H9 (cell line): ENCODE measurements at regions not wholly inside any gene's neighbourhood (a gene's known extent, or its start where the extent isn't known, plus 50 kb on each side); places are given as distances from the start of the nearest gene placed in this dataset.

Source experiments
- DNase-seq: peaks from one replicate; pipeline ENCODE4 v3.0.0-alpha.2; 2017
- H2AFZ ChIP-seq: one replicate; pipeline ENCODE4 v1.6.1; 2013; ENCODE audit warnings: mild to moderate bottlenecking, low read length, control low read depth, moderate library complexity
- H2AK5ac ChIP-seq: 2 replicates; pipeline ENCODE4 v1.6.1; 2013; ENCODE audit warnings: low read length, control low read depth, mixed read lengths; ENCODE audit not compliant: insufficient read length
- H2BK120ac ChIP-seq: one replicate; pipeline ENCODE4 v1.6.1; 2013; ENCODE audit warnings: low read depth, mild to moderate bottlenecking, low read length, control low read depth, inconsistent platforms; ENCODE audit not compliant: poor library complexity, severe bottlenecking
- H2BK12ac ChIP-seq: 2 replicates; pipeline ENCODE4 v1.6.1; 2013; ENCODE audit warnings: low read length, control low read depth, mixed read lengths, low read depth; ENCODE audit not compliant: insufficient read length
- H2BK15ac ChIP-seq: 2 replicates; pipeline ENCODE4 v1.6.1; 2013; ENCODE audit warnings: low read depth, low read length, control low read depth
- H2BK20ac ChIP-seq: one replicate; pipeline ENCODE4 v1.6.1; 2013; ENCODE audit warnings: low read depth, mild to moderate bottlenecking, low read length, control low read depth, inconsistent platforms; ENCODE audit not compliant: poor library complexity, severe bottlenecking
- H2BK5ac ChIP-seq: 2 replicates; pipeline ENCODE4 v1.6.1; 2013; ENCODE audit warnings: low read length, control low read depth, mixed read lengths; ENCODE audit not compliant: insufficient read length
- H3K14ac ChIP-seq: 2 replicates; pipeline ENCODE4 v1.6.1; 2013; ENCODE audit warnings: low read length, control low read depth; ENCODE audit not compliant: insufficient read depth
- H3K18ac ChIP-seq: 2 replicates; pipeline ENCODE4 v1.6.1; 2013; ENCODE audit warnings: low read depth, mild to moderate bottlenecking, mixed read lengths, low read length, control low read depth; ENCODE audit not compliant: insufficient read length
- H3K23ac ChIP-seq: 2 replicates; pipeline ENCODE4 v1.6.1; 2013; ENCODE audit warnings: low read length, control low read depth, mixed read lengths, low read depth; ENCODE audit not compliant: insufficient read length
- H3K23me2 ChIP-seq: 2 replicates; pipeline ENCODE4 v1.6.1; 2013; ENCODE audit warnings: low read depth, mild to moderate bottlenecking, mixed read lengths, low read length, control low read depth; ENCODE audit not compliant: insufficient read length, poor library complexity, severe bottlenecking
- H3K27ac ChIP-seq: 2 replicates; pipeline ENCODE4 v1.5.1; 2013; ENCODE audit warnings: low read length, control low read depth, mixed read lengths, low read depth; ENCODE audit not compliant: insufficient read length
- H3K27me3 ChIP-seq: 2 replicates; pipeline ENCODE4 v1.6.1; 2013; ENCODE audit warnings: low read length, control low read depth, inconsistent platforms; ENCODE audit not compliant: insufficient read depth
- H3K4ac ChIP-seq: 2 replicates; pipeline ENCODE4 v1.6.1; 2013; ENCODE audit warnings: low read depth, mild to moderate bottlenecking, control low read depth, inconsistent platforms, low read length, moderate library complexity
- H3K4me1 ChIP-seq: 2 replicates; pipeline ENCODE4 v1.6.1; 2013; ENCODE audit warnings: low read length, control low read depth, inconsistent platforms; ENCODE audit not compliant: insufficient read depth
- H3K4me2 ChIP-seq: 2 replicates; pipeline ENCODE4 v1.6.1; 2013; ENCODE audit warnings: low read length, control low read depth, mixed read lengths; ENCODE audit not compliant: insufficient read length, insufficient read depth
- H3K56ac ChIP-seq: 2 replicates; pipeline ENCODE4 v1.6.1; 2013; ENCODE audit warnings: low read depth, mild to moderate bottlenecking, mixed read lengths, low read length, control low read depth; ENCODE audit not compliant: insufficient read length
- H3K79me1 ChIP-seq: 2 replicates; pipeline ENCODE4 v1.6.1; 2013; ENCODE audit warnings: low read depth, mild to moderate bottlenecking, moderate library complexity, low read length, control low read depth, inconsistent platforms; ENCODE audit not compliant: insufficient read depth, poor library complexity, severe bottlenecking
- H3K79me2 ChIP-seq: 2 replicates; pipeline ENCODE4 v1.6.1; 2013; ENCODE audit warnings: low read length, control low read depth, inconsistent platforms; ENCODE audit not compliant: insufficient read depth
- H3K9ac ChIP-seq: 2 replicates; pipeline ENCODE4 v1.6.1; 2013; ENCODE audit warnings: low read length, control low read depth, mixed read lengths; ENCODE audit not compliant: insufficient read length; ENCODE audit errors: extremely low read depth
- H3K9me3 ChIP-seq: one replicate; pipeline ENCODE4 v1.6.1; 2013; ENCODE audit warnings: low read depth, low read length, inconsistent platforms; ENCODE audit not compliant: control insufficient read depth
- H3T11ph ChIP-seq: one replicate; pipeline ENCODE4 v1.6.1; 2013; ENCODE audit warnings: mild to moderate bottlenecking, low read length, control low read depth, inconsistent platforms
- H4K20me1 ChIP-seq: one replicate; pipeline ENCODE4 v1.6.1; 2013; ENCODE audit not compliant: control insufficient read depth, insufficient read length, insufficient read depth
- H4K5ac ChIP-seq: 2 replicates; pipeline ENCODE4 v1.6.1; 2013; ENCODE audit warnings: low read depth, mild to moderate bottlenecking, mixed read lengths, low read length, control low read depth; ENCODE audit not compliant: insufficient read length
- H4K8ac ChIP-seq: replicated peaks from 2 replicates; pipeline ENCODE4 v1.6.1; 2013; ENCODE audit warnings: low read length, control low read depth, mixed read lengths, low read depth; ENCODE audit not compliant: insufficient read length
- H4K91ac ChIP-seq: 2 replicates; pipeline ENCODE4 v1.6.1; 2013; ENCODE audit warnings: low read depth, mild to moderate bottlenecking, moderate library complexity, mixed read lengths, low read length, control low read depth; ENCODE audit not compliant: insufficient read length
- H3K27ac Mint-ChIP-seq, 3 experiments: 2 replicates in 2 of 3; 3 replicates in 1 of 3; pipeline ENCODE4 v1.8.0; 2020 to 2021; ENCODE audit warnings: mixed read lengths in 3 of 3, mild to moderate bottlenecking in 1 of 3, moderate library complexity in 1 of 3
- H3K27me3 Mint-ChIP-seq: 2 replicates; pipeline ENCODE4 v1.8.0; 2021; ENCODE audit warnings: low read depth, mild to moderate bottlenecking, moderate library complexity, mixed read lengths
- H3K36me3 Mint-ChIP-seq, 3 experiments: 2 replicates in 2 of 3; 3 replicates in 1 of 3; pipeline ENCODE4 v1.8.0; 2020 to 2021; ENCODE audit warnings: low read depth in 3 of 3, mixed read lengths in 3 of 3; ENCODE audit not compliant: insufficient read depth in 1 of 3
- H3K4me1 Mint-ChIP-seq, 2 experiments: 2 replicates each; pipeline ENCODE4 v1.8.0; 2020; ENCODE audit warnings: mixed read lengths in 2 of 2
- H3K4me3 Mint-ChIP-seq, 2 experiments: 2 replicates in 1 of 2; 3 replicates in 1 of 2; pipeline ENCODE4 v1.8.0; 2020 to 2021; ENCODE audit warnings: mild to moderate bottlenecking in 2 of 2, mixed read lengths in 2 of 2, moderate library complexity in 1 of 2
- H3K9me3 Mint-ChIP-seq, 2 experiments: 2 replicates in 1 of 2; 3 replicates in 1 of 2; pipeline ENCODE4 v1.8.0; 2020; ENCODE audit warnings: mild to moderate bottlenecking in 2 of 2, mixed read lengths in 2 of 2, moderate library complexity in 1 of 2
- WGBS: extraction: QIAGEN DNeasy Blood & Tissue Kit; methylation state at CpG from one replicate; pipeline ENCODE4 v1.1.7; 2013; ENCODE audit warnings: missing lambda C conversion rate, low lambda C conversion rate, mixed read lengths; ENCODE audit not compliant: insufficient read length; ENCODE audit errors: extremely low coverage; 5-methylcytosine and 5-hydroxymethylcytosine counted together
- TF ChIP-seq, protein P1 (sequence below): fragments of 200-600 bp; sonication (generic); conservative IDR thresholded peaks from 3 replicates; pipeline ENCODE4 v1.8.0; 2021; ENCODE audit warnings: antibody characterized with exemption, mild to moderate bottlenecking

DNA sequence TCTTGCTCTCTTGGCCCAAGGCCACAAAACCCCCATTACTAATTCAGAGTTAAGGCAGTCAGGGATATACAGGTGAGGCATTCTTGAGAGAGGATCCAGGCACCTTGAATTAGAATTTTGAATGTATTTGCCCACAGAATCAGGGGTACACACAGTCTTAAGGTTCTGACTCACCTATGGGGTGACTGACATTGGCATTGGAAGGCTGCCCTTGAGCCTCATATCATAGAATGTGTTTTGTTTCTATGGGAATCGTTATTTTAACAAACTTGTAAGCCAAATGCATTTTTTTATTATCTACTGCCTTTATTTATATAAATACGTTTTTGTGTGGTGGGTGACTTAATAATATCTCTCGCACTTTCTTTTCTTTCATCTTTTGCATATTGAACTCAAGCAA lies 218.6 kb upstream of the CITED2 start:
- Histone ChIP-seq H3K9me3 (no peaks in the 10 kb centered on the region), H2BK12ac (no peak overlapping the region), H2BK15ac (no peak overlapping the region), H3K4me2 (no peak overlapping the region), H3K9ac (no peak overlapping the region), H2AFZ (no peak overlapping the region), H4K8ac (no peak overlapping the region), H3K56ac (no peak overlapping the region), H4K91ac (no peak overlapping the region), H3K27me3 (no peaks in the 10 kb centered on the region), H2AK5ac (no peak overlapping the region), H3K23ac (no peak overlapping the region), H4K5ac (no peak overlapping the region), H3K4ac (no peak overlapping the region), H3K18ac (no peak overlapping the region), H3K79me2 (no peaks in the 10 kb centered on the region), H3K4me1 (no peaks in the 10 kb centered on the region; the same call in 1 of the 2 replicates), H3K79me1 (no peaks in the 10 kb centered on the region), H3K14ac (no peak overlapping the region), H3T11ph (no peak overlapping the region), H4K20me1 (no peaks in the 10 kb centered on the region), H3K27ac (no peak overlapping the region), H2BK5ac (no peak overlapping the region), H2BK20ac (no peak overlapping the region), H3K23me2 (no peaks in the 10 kb centered on the region), H2BK120ac (no peak overlapping the region)
- H3K27ac Mint-ChIP-seq = no peak overlapping the region
- TF ChIP-seq, protein P1, sequence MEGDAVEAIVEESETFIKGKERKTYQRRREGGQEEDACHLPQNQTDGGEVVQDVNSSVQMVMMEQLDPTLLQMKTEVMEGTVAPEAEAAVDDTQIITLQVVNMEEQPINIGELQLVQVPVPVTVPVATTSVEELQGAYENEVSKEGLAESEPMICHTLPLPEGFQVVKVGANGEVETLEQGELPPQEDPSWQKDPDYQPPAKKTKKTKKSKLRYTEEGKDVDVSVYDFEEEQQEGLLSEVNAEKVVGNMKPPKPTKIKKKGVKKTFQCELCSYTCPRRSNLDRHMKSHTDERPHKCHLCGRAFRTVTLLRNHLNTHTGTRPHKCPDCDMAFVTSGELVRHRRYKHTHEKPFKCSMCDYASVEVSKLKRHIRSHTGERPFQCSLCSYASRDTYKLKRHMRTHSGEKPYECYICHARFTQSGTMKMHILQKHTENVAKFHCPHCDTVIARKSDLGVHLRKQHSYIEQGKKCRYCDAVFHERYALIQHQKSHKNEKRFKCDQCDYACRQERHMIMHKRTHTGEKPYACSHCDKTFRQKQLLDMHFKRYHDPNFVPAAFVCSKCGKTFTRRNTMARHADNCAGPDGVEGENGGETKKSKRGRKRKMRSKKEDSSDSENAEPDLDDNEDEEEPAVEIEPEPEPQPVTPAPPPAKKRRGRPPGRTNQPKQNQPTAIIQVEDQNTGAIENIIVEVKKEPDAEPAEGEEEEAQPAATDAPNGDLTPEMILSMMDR = no peak
- H3K4me3 Mint-ChIP-seq = no peak overlapping the region
- no CpG with 5 or more reads among the region's 3 CpGs for WGBS
- no peak for DNase-seq
- no peaks in the 10 kb centered on the region for H3K27me3 Mint-ChIP-seq
- no peaks in the 10 kb centered on the region; a peak in 1 of 5 replicates for H3K9me3 Mint-ChIP-seq
- H3K36me3 Mint-ChIP-seq = no peaks in the 10 kb centered on the region
- H3K4me1 Mint-ChIP-seq = peaks cover 27 to 39% of the 10 kb centered on the region in 2 experiments
